CD1c-positive myeloid dendritic cell (primary cell): ENCODE measurements at regions not wholly inside any gene's neighbourhood (a gene's known extent, or its start where the extent isn't known, plus 50 kb on each side); places are given as distances from the start of the nearest gene placed in this dataset.

ENCODE experiments used
- DNase-seq: peaks from one replicate; pipeline ENCODE4 v3.0.0-alpha.2; 2016; ENCODE audit errors: extremely low spot score

DNA sequence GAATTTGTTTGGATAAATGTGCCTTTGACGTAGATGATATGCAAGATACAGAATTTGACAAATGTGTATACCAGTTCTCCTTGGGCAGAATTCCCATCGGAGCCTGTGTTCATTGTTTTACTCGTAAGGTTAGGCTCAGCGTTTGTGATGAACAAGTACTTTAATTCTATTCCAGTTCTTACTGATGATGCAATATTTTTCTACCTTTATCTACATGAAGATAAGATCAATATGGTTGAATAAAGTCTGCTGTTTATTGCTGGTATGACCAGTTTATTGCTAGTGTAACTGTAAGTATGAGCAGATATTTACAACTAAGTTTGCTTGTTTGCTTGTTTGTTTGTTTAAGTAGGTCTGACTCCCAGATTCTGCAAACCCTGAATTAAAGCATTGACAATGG, 145.4 kb upstream of the ADARB2 start:
- DNase-seq, result no peak

DNA sequence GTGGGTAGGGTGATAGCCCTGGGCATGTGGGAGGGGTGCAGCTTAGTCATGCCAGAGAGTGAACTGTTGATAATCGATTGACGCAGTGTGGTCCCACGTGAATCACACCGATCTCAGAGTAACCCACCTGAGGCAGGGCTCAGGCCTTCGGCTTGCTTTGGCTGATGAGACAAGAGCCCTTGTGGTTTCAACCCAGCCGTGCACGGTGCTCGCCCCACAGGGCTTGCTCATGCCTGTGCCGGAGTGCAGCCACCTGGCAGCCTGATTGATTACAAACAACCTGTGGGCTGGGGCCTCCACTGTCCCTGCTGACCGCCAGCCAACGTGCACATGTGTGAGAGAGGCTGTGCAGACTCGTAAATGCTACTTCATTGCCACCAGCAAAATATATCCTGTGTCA, 144.9 kb upstream of the ADARB2 start:
- no peak for DNase-seq

DNA sequence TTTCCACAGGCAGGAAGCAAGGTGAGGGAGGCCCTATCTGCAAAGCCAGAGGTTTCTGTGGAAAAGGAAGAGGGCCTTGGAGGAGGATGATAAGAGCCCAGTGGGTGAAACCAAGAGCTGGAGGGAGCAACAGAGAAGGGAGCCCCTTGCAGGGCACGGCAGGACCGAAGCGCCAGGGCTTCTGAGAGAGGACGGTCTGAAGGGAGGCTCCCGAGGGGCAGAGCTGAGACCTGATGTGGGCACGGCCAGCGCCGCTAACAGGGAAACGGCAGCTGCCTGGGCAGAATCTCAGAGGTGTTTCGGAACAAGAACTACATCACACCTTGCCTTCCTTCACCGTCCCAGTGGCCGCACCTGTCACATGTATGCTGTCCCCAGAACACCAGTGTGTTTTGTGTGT, 144.3 kb upstream of the ADARB2 start:
- no peak for DNase-seq

DNA sequence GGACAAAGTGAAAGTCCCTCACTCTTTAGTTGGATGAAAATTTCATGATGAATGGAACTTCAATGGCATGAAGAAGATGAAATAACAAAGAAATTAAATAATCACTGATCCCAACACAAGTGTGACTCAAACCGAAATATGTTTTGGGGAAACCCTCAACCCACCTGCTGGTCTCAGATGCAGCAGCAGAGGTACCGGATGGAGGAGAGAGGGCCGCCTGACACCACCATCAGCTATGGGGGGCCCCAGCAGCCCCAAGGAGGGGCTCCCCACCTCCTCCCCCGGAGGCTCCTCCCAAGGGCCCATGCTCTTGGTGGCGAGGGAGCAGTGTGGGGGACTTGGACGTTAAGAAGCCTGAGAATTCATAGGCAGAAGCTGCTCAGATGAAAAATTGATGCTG, 137.2 kb upstream of the ADARB2 start:
- no peak for DNase-seq

DNA sequence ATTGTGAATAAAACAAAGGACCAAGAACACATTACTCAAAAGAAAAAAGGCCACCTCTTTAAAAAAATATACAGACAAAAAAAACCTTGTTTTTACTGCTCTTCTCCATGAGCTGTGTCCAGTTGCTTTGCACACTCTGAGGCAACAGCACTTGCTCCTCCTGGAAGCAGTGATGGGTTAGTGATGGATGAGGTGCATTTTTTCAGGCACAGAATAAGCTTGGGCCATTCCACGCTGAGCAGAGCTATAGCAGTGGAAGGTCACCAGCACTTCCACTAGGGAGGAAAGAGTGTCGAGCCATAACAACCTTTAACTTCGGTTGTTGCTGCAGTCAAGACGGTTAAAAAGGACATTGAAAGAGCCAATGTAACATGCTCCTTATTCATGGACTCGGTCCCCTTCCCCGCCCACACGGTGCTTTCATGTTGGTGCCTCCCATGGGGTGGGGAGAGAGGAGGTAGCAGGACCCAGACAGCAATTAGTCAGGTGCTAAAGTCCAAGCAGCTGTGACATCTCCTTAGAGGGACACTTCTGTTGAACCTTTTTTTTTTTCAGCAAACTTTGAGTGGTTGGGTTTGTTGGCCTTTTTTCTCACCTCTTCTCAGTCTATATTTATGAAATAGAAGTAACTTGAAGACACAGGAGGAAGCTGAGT, 136.5 kb upstream of the ADARB2 start:
- no peak for DNase-seq

DNA sequence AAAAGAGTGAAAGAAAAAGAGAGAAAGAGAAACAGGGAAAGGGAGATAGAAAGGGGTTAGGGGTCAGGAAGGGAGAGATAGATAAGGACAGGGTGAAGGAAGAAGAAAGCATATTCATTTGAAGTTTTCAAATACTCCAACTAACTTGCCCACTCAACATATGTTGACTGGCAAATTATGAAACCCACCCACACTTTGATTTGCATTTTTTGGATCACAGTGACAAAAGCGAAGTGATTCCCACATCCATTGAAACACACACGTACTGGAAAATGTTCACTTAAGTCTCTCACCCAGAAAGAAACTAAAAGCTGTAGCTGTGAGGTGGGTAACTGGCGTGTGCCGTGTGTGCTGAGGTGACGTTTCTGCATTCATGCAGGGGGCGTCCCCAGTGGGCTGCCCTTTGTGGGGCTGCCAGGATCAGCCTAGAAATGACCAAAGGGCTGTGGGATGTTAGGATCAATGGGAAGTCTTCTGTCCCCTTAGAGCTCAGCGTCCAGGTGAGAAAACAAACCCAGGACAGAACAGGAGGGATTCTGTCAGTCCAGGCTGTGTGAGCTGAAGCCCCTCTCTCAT, 134.9 kb upstream of the ADARB2 start:
- no peak for DNase-seq

DNA sequence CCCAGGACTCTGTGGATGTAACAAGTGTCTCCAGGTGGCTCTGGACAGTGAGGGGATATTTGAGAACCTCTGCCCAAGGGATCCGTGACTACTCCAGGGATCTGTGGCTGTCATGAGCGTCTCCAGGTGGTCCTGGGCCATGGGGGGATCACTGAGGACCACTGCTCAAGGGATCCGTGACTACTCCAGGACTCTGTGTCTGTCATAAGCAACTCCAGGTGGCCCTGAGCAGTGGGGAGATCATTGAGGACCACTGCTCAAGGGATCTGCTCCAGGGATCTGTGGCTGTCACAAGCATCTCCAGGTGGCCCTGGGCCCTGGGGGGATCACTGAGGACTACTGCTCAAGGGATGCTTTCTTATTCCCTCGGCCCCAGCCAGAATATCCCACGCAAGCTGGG, 133.2 kb upstream of the ADARB2 start:
- DNase-seq, result no peak

DNA sequence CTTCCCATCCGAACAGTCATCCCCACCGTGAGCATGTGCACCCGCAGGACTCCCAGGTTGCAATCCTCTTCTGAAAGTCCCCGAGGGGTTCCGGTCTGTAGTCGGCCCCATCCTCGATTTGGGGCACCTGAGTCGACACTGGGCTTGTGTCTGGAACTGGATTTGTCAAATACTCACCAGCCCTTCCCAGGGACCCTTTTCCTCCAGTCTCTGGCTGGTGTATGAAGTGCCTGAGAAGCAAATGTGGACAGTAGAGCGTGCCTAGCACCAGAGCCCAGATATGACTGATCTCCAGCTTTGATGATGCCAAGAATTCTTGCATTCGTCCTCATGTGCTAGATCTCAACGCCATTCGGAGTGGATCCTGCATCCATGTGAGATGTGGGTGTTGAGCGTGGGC, 132.5 kb upstream of the ADARB2 start:
- DNase-seq, result no peak

DNA sequence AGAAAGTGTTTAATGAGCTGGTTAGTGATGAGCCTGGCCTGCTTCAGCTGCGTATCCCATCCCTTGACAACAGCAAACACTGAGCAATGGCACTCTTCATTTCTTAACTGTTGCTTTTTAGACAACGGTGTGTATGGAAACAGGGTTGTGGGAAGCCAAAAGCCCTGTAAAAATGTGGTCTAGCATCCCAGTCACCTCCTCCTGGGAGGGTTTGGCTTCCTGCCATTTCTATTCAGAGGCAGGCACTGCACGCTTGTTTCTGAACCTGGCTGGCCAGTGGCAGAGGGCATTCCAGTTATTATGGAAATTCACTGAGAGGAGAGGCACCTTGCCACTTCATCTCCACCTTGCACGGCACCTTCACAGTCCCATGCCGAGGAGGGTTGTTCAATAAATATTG, 123.0 kb upstream of the ADARB2 start:
- DNase-seq, result no peak

DNA sequence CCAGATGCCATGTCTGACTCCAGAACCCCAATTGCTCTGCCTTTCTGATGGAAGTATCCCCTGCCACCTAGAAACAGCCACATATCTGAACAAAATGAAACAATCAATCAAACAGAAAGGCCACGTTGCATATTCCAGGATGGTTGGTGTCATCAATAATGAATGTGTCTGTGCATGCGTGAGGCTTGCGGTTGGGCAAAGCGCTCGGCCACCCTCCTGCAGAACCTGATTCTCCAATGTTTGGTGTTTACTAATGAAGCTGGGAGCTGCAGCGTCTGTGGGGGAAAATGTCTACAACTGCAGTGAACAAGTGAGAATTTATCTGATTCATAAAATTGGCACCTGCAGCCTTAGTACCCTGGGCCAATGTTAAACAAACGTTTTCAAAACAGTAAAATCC, 121.2 kb upstream of the ADARB2 start:
- DNase-seq, result no peak

DNA sequence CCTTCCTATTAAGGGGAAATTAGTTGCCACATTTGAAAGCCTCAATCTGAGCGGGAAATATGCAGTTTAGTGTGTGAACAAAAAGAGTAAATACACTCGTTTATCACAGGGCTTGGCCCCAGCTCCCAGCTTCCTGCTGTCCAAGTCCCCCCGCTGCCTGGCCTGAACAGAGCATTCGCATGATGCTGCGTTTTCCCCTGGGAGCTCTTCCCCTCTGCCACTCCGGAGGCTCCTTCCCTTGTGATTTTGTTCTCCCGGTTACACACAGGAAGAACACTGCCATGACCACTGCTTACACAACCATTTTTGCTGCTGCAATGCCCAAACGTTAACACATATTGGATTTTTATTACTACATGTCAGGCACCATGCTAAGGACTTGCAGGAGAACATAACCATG, 120.7 kb upstream of the ADARB2 start:
- no peak for DNase-seq

DNA sequence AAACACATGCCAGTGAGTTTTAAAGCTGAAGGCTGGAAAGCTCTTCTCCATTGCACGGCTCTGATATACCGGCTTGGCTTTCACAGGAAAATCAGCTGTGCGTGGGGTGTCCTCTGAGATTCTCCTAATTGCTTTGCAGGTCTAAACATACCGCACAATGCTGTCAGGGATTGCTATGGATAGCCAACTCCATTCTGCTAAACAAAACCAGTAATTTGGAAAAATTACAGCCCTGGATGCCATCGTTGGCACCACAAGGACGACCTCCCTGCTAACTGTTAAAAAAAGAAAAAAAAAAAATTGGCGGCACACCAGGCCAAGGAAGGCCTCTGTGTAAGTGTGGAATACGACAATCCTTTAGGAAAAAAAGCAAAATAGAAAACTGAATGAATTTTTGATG, 118.6 kb upstream of the ADARB2 start:
- DNase-seq, result no peak

DNA sequence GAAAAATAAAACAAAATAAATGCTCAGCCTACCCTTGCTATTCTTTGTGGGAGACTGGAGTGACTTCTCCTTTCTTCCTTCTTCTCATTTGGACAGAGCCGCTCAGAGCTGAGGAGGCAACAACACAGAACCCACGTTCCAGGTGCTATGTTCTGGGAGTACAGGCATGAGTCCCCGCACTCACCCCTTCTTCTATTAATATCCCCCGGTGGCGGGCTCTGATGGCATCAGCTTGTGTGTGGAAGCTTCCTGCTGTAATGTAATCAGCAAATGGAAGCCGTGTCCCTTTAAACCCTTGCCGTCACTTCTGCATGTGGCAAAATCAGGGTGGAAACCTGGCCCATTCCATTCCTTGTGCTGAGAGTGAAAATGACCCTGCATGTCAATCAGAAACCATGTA, 116.9 kb upstream of the ADARB2 start:
- DNase-seq, result no peak

DNA sequence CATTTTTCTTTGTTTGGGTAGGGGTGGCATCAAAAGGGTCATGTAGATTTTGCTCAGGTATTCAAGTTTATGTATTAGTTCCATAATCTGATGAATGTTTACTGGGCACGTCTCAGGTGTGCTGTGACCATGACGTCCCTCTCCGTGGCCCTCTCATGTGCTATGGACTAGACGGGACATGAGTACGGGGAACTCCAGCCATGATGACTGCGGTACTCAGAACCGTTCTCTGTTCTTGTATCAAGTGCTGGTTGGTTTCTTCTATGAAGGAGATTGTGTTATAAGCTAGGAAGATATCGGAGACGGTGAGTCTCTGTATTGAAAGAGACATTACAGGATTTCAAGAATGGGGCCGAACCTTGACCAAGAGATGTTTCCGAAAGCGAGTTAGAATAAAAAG, 116.5 kb upstream of the ADARB2 start:
- no peak for DNase-seq

DNA sequence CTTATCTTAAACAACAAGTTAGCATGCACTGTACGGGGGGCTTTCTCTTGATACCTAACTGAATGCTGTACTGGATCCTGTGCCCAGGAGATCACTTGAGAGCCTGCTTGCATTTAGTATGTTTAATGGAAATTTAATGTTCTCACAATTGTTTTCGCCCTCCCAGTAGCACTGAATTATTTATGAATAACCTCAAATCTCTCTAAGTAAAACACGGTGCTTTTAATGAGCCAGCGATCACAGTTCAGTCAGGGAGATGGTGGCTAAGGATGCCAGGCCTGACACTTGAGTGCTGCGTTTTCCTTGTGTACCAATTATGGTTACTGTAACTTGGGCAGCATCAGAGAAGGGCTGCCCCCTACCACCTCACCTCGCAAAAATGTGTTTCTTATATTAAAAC, 115.5 kb upstream of the ADARB2 start:
- DNase-seq, result no peak

DNA sequence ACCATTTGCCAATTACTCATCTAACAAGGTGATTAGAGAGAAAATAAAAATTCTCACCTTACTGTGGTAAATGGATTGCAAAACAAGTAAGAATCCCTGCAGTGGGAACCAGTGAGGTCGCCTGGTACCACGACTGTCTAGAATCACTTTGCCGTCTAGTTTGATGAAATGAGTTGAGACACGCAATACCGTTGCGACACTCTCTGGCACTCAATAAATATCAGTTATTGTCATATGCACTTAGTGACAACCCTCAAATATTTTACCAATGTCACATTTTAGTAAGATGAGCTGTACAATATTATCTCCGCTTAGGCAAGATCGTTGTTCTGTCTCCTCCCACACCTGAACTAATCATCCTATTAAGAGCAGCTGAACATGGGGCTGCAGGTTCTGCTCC, 114.4 kb upstream of the ADARB2 start:
- DNase-seq, result no peak

DNA sequence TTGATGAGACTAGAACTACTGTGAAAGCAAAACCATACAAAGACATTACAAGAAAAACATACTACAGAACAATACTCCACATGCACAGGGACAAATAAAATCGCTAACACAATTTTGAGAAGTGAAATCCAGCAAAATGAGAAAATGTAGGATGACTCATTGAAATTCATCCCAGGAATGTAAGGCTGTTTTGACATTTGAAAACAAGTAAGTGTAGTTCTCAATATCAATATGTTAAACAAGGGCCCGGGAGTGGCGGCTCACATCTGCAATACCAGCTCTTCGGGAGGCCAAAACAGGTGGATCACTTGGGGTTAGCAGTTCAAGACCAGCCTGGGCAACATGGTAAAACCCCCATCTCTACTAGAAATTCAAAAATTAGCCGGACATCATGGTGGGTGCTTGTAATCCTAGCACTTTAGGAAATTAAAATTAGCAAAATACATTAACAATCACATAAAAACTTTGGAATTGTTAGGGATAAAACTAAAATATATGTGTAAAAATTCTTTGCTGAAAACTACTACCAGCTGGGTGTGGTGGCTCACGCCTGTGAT, 113.7 kb upstream of the ADARB2 start:
- no peak for DNase-seq

DNA sequence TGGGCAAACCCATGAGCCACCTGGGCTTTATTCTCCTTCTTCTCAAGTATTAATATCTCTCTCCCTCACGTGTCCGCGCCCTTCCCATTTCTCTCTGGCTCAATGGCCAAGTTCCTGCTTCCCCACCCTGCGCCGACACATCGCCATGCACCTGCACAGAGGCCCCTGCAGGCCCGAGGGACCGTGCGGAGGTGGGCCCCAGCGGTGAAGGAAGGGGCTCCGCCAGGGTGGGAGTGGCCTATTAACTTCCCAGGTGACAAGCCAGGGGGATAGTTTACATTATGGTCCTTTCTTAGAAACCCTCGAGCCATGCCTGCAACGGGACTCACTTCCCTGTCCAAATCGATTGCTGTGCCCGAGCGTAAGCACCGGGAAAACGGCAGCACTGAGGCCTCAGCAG, 110.0 kb upstream of the ADARB2 start:
- DNase-seq, result no peak

DNA sequence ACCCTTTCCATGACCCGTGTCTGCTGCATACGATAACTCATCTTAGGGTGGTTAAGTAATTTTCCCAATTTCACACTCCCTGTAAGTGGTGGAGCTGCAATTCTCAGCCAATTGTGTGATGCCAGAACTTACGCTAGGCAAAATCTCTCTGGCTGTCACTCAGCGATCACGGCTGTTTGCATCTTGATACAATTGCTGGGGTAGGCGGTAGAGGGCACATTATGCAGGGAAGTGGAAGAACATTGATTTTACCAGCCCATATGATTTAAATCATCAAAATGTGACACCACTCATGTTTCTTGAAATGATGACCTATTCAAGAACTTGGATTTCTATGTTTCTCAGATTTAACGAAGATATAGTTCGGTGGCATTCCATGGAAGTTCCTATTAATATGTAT, 108.7 kb upstream of the ADARB2 start:
- no peak for DNase-seq

DNA sequence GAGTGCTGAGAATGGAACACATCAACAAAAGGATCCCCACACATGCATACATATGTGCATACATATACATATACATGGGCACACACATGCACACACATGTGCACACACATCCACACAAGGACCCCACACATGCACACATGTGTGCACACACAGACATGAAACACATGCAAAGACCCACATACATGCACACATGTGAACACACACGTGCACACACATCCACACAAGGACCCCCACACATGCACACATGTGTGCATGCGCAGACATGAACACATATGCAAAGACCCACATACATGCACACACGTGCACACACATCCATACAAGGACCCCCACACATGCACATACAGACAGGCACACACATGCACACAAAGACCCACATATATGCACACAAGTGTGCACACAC, 104.4 kb upstream of the ADARB2 start:
- DNase-seq, result no peak

DNA sequence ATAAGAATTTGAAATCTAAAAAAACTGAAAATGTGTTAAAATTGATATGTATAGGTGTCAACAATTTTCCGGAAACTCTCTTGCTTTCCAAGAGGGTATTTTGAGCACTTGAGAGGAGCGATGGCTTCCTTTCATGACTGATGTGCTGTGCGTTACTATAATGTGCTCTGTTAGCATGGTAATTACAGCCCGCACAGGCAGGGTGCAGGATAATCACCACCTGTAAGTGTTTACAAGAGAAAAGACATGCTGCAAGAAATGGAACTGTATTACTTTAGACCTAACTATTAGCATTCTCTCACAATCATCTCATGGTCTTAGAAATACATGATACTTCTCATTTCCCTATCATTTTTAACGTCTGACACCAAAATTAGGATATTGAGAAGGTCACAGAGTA, 92.4 kb upstream of the ADARB2 start:
- DNase-seq, result no peak

DNA sequence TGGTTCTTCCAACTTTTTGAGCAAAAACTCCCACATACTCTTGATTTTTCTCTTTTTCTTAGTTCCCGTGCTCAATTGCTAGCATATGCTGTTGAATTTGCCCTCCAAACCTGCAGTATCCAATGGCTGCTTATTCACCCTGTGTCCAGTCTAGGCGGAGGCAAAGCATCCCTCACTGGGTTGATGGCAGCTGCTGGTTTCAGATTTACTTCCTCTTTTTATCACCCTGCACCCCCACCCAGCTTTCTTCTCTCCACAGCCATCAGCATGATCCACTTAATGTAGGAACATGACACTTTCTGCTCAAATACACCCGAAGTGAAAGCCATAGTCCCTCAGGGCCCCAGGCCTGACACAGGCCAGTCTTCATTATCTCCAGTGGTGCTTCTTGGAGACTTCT, 87.6 kb upstream of the ADARB2 start:
- no peak for DNase-seq

DNA sequence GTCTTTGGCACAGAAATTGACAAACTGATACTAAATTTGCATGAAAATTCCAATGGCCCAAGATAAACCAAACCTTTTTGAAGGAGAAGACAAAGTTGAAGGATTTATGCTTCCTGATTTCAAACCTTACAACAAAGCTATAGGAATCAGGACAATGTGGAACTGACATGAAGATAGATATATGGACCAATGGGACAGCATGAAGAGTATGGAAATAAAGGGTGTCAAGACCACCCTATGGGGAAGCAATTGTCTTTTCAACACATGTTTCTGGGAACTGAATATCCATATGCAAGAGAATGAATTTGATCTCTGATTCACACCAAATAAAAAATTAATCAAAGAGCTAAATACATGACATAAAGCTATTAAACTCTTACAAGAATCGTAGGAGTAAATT, 77.2 kb upstream of the ADARB2 start:
- DNase-seq, result no peak

DNA sequence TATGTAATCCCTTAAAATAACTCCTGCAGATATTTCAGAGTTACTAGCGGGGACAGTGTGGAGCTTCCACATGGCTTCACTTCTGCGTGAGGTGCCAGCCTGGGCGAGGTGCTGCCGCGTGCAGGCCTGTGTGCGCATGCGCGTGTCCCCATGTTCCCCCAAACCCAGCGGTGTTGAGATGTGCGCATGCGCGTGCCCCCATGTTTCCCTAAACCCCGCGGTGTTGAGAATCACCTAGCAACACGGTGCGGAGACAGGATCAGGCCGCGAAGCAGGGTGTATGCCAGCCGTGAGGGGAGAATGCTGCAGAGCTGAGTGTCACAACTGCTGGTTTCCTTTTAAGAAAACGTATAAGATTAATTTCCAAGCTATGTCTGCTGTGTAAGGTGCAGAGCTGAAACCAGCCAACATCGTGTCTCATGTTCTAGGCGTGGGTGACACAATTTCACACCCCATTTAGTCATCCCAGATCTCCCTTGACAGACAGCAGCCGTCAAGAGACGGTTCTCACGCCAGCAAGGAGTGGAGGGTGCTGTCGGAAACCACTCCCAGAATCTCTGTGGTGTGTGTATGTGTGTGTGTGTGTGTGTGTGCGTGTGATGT, 71.9 kb upstream of the ADARB2 start:
- DNase-seq, result no peak
